H54 (cell line): ENCODE measurements at regions not wholly inside any gene's neighbourhood (a gene's known extent, or its start where the extent isn't known, plus 50 kb on each side); places are given as distances from the start of the nearest gene placed in this dataset.
"Not testable (repeated sequence)": the region's sequence is repeated elsewhere in the genome, so short reads cannot be mapped to it uniquely, and the experiment has no call there.

Source experiments
- DNase-seq: peaks from one replicate; pipeline ENCODE4 v3.0.0; 2011; ENCODE audit warnings: low spot score, mixed read lengths; ENCODE audit not compliant: insufficient read length
- FAIRE-seq: peaks from 3 replicates; lab custom pipeline; 2011; peaks lifted over from hg19 to GRCh38; lab: Jason Lieb, UNC
- POLR2A ChIP-seq: IDR thresholded peaks from 2 replicates; pipeline ENCODE4 v1.6.1; 2011; ENCODE audit warnings: low read depth, mild to moderate bottlenecking, low read length

- FAIRE-seq (no peak), DNase-seq (no peak)
- no peak for TF ChIP-seq POLR2A
Observed at GRCh38 chr2:226086190-226086589, 686.7 kb downstream of the NYAP2 start.

DNA sequence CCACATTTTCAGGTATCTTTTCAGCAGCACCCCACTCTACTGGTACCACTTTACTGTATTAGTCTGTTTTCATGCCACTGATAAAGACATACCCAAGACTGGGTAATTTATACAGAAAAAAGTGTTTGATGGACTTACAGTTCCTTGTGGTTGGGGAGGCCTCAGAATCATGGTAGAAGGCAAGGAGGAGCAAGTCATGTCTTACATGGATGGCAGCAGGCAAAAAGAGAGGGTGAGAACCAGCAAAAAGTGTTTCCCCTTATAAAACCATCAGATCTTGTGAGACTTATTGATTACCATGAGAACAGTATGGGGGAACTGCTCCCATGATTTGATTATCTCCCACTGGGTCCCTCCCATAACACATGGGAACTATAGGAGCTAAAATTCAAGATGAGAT lies 685.9 kb downstream of the NYAP2 start:
- not testable (repeated sequence) for DNase-seq, FAIRE-seq

DNA sequence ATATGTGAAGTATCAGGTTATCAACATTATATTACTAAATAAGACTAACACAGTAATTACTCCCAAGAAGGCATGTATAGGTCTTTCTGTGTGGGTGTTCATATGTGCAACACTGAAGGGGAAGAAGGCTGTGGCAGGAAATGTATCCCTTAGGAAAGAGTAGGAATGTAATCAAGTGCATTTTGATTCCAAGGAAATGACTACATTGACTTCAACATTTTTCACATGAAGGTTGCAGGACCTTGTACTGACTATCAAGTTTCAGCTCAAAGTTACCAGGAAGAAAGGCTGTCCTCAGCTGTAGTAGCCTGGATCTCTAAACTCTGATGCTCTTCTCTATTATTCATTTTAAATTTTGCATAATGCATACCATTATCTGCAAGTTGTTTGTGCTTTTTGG lies 680.8 kb downstream of the NYAP2 start:
- TF ChIP-seq POLR2A: no peak
- FAIRE-seq (peak; percentile 6), DNase-seq (no peak)

- FAIRE-seq: peak; percentile 84
- no peak for TF ChIP-seq POLR2A
- DNase-seq: no peak
Observed at GRCh38 chr2:226079671-226080181, 680.2 kb downstream of the NYAP2 start.

DNA sequence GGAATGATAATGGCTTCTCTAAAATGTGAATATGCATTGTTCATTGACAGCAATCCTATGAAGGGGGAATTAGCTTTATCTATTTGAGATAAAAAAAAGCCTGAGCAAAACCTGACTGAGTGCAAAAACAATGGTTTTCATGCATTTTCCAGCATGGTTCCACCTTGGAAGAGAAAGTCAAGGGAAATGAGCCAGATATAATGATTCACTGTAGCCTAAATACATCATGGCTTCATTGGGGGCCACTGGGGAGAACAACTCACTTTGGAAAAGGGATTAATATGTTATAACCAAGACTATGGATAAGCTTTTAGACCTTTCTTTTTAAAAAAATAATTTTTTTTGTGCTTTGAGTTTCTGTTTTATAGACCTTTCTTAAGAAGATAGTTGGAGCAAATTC lies 679.7 kb downstream of the NYAP2 start:
- DNase-seq (no peak), FAIRE-seq (no peak)
- TF ChIP-seq POLR2A: no peak

DNA sequence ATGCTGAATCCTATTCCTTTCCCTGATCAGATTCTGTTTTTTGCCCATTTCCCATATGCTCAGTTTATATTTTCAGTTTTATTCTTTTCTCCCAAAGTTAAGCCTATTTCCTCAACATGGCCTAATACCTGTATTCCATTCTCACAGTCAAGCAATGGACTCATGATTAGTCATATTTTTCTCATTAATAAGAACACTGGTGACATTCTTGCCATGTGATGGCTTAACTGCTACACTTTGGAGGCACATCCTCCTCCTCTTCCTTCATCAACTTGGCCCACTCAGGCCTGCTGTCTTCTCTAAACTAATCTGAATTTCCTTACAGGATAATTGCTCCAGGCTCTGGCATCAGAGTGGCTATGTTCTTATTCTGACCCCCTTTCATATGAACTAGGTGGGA lies 679.2 kb downstream of the NYAP2 start:
- no peak for TF ChIP-seq POLR2A
- FAIRE-seq (peak; percentile 41), DNase-seq (no peak)

DNA sequence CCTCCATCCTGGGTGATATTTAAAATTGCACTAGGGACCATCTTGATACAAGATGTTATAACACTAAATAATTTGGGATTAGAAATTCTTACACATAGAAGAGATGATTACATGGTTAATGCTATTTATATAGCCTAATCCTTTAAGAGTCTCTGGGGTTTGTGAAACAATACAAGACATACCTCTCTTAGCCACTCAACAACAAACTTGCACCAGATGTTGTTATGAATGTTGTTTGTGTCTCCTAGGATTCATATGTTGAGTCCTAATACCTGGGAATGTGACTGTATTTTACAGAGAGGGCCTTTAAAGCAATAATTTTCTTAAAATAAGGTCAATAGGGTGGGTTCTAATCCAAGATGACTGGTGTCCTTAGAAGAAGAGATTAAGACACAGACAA lies 678.3 kb downstream of the NYAP2 start:
- no peak for TF ChIP-seq POLR2A
- no peak for DNase-seq
- FAIRE-seq: no peak

- FAIRE-seq (no peak), DNase-seq (no peak)
- TF ChIP-seq POLR2A: no peak
Observed at GRCh38 chr2:226077031-226077430, 677.5 kb downstream of the NYAP2 start.

DNA sequence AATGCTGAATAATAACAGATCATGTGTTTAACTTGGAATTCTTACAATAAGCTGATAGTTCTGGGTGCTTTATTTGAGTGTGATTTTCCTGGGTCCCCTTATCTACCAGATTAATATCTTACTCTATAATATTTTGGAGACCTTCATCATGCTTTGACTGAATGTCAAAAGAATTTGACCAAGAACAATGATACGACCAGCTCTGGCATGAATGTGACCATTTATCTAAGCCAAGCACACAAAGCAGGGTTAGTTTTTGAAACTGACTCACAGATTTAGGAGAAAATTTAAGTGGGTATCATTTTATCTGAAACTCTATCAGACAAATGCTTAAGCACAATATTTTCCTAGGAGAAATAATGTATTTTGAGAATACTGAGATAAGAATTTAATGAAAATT lies 677.0 kb downstream of the NYAP2 start:
- TF ChIP-seq POLR2A: no peak
- FAIRE-seq (no peak), DNase-seq (no peak)

DNA sequence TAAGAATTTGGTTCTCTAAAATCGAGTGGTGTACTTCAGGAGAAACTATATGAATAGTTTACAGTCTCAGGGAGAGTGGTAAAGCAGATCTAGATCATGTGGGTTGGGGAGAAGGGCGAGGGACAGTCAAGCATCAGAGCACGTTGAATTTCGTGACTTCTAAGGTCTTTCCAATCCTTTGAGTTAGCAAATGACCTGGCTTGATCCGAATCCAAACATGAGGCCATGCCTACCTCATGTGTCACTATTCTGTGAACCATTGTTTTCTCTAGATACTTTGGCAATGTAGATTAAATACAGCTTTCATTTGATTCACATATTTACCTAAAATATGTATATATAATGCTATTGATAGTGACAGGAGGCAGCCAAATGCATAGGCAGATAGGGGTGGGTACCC lies 674.9 kb downstream of the NYAP2 start:
- DNase-seq: no peak
- FAIRE-seq: no peak
- no peak for TF ChIP-seq POLR2A

- peak; percentile 82 for FAIRE-seq
- no peak for DNase-seq
- no peak for TF ChIP-seq POLR2A
Observed at GRCh38 chr2:226073496-226074160, 674.1 kb downstream of the NYAP2 start.

DNA sequence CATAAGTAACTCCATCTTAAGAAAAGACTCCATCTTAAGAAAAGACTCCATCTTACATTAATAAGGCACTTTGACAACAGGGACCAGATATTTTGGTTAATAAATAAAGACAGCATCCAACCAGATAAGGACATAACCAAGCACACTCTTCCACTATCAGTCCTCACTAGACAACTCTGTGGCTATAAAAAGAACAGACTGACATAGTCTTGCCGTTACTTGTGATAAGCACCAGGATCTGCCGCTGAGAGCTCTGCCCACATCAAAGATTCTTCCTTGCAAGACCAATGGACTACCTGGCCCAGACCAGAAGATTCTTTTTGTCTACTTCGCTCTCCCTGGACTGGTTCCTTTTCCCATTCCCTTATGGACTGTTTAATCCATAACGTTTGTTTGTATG lies 667.4 kb downstream of the NYAP2 start:
- no peak for FAIRE-seq
- no peak for DNase-seq
- TF ChIP-seq POLR2A: no peak

DNA sequence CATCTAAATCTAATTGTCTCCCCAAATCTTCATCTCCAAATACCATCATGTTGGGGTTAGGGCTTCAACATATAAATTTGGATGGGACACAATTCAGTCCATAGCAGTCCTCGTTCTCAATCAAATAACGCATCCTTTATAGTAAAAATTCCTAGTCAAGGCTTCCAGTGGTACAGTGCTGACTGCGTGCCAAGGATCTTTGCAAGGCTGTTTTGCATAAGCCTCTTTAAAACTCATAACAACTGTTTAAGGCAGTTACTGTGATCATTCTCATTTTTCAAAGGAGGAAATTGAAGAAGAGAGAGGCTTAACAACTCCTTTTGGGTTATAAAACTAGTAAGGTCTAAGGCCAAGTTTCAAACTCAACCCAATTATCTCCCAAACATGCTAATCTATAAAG lies 666.9 kb downstream of the NYAP2 start:
- DNase-seq: no peak
- FAIRE-seq: no peak

GRCh38 chr2:226064932-226065570 lies 665.5 kb downstream of the NYAP2 start:
- FAIRE-seq (no peak), DNase-seq (no peak)
- TF ChIP-seq POLR2A: no peak

More for the DNA sequence above, 666.9 kb downstream of the NYAP2 start:
- TF ChIP-seq POLR2A: no peak
